NT2/D1 (cell line): ENCODE measurements at regions not wholly inside any gene's neighbourhood (a gene's known extent, or its start where the extent isn't known, plus 50 kb on each side); places are given as distances from the start of the nearest gene placed in this dataset.

Experiments used
- DNase-seq: peaks from one replicate; pipeline ENCODE4 v3.0.0-alpha.2; 2011; ENCODE audit warnings: low read depth, low spot score
- H3K27me3 ChIP-seq: 2 replicates; pipeline ENCODE4 v1.6.0; 2011; ENCODE audit warnings: mild to moderate bottlenecking; ENCODE audit not compliant: insufficient read length, insufficient read depth
- H3K36me3 ChIP-seq: 2 replicates; pipeline ENCODE4 v1.6.1; 2011; ENCODE audit warnings: mild to moderate bottlenecking, low read length, mixed read lengths; ENCODE audit not compliant: insufficient read depth, insufficient read length
- H3K4me1 ChIP-seq: 2 replicates; pipeline ENCODE4 v1.5.1; 2011; ENCODE audit not compliant: insufficient read depth, insufficient read length
- H3K4me3 ChIP-seq: 2 replicates; pipeline ENCODE4 v1.5.1; 2011; ENCODE audit warnings: low read depth; ENCODE audit not compliant: insufficient read length
- H3K9ac ChIP-seq: 2 replicates; pipeline ENCODE4 v1.6.0; 2011; ENCODE audit warnings: low read depth; ENCODE audit not compliant: insufficient read length
- H3K9me3 ChIP-seq: 2 replicates; pipeline ENCODE4 v1.5.1; 2011; ENCODE audit warnings: mild to moderate bottlenecking, low read length; ENCODE audit not compliant: insufficient read depth
- SUZ12 ChIP-seq: IDR thresholded peaks from 2 replicates; pipeline ENCODE4 v1.6.1; 2011; ENCODE audit not compliant: insufficient read length, insufficient read depth; ENCODE audit errors: extremely low read depth
- YY1 ChIP-seq: IDR thresholded peaks from 2 replicates; pipeline ENCODE4 v1.6.1; 2011; ENCODE audit not compliant: insufficient read length, insufficient read depth
- ZNF274 ChIP-seq: IDR thresholded peaks from 2 replicates; pipeline ENCODE4 v1.6.1; 2011; ENCODE audit warnings: mild to moderate bottlenecking, low read depth, low read length

- no peaks in the 10 kb centered on the region for H3K4me1 ChIP-seq
- no peak overlapping the region for H3K4me3 ChIP-seq
- H3K9me3 ChIP-seq = no peaks in the 10 kb centered on the region
- TF ChIP-seq YY1 (no peak), ZNF274 (no peak), SUZ12 (no peak)
- no peak overlapping the region for H3K9ac ChIP-seq
- no peak for DNase-seq
- no peaks in the 10 kb centered on the region for H3K36me3 ChIP-seq
- H3K27me3 ChIP-seq = no peaks in the 10 kb centered on the region
These were observed 265.6 kb upstream of the ATP11B start for GRCh38 chr3:182527745-182528144.

- no peak for TF ChIP-seq YY1
- TF ChIP-seq SUZ12 = no peak
- TF ChIP-seq ZNF274 = no peak
These were observed 263.0 kb upstream of the ATP11B start for GRCh38 chr3:182530316-182530715.

GRCh38 chr3:182533394-182533793 lies 259.9 kb upstream of the ATP11B start:
- Histone ChIP-seq H3K9ac (no peak overlapping the region), H3K36me3 (no peaks in the 10 kb centered on the region), H3K4me1 (no peaks in the 10 kb centered on the region), H3K4me3 (no peak overlapping the region), H3K27me3 (no peaks in the 10 kb centered on the region), H3K9me3 (no peaks in the 10 kb centered on the region)
- TF ChIP-seq SUZ12 = no peak
- peak; percentile 8 for DNase-seq

More at GRCh38 chr3:182530316-182530715, 263.0 kb upstream of the ATP11B start:
- Histone ChIP-seq H3K9ac (no peak overlapping the region), H3K36me3 (no peaks in the 10 kb centered on the region), H3K4me3 (no peak overlapping the region), H3K27me3 (no peaks in the 10 kb centered on the region), H3K9me3 (no peaks in the 10 kb centered on the region), H3K4me1 (no peaks in the 10 kb centered on the region)
- no peak for DNase-seq

- no peak for TF ChIP-seq SUZ12
- no peak for TF ChIP-seq ZNF274
- no peak for TF ChIP-seq YY1
These were observed 248.8 kb upstream of the ATP11B start for GRCh38 chr3:182544542-182544941.

GRCh38 chr3:182562274-182562673 lies 231.0 kb upstream of the ATP11B start:
- Histone ChIP-seq H3K4me3 (no peak overlapping the region), H3K9me3 (peaks cover 11% of the 10 kb centered on the region; the same call in 1 of the 2 replicates), H3K4me1 (no peaks in the 10 kb centered on the region), H3K9ac (no peak overlapping the region), H3K27me3 (no peaks in the 10 kb centered on the region), H3K36me3 (no peaks in the 10 kb centered on the region)
- no peak for TF ChIP-seq YY1
- no peak for TF ChIP-seq SUZ12
- no peak for TF ChIP-seq ZNF274
- DNase-seq = no peak

More at GRCh38 chr3:182544542-182544941, 248.8 kb upstream of the ATP11B start:
- DNase-seq = no peak
- H3K36me3 ChIP-seq = no peaks in the 10 kb centered on the region
- H3K27me3 ChIP-seq = no peaks in the 10 kb centered on the region
- H3K4me3 ChIP-seq = no peak overlapping the region
- H3K4me1 ChIP-seq = no peaks in the 10 kb centered on the region
- no peaks in the 10 kb centered on the region for H3K9me3 ChIP-seq
- H3K9ac ChIP-seq = no peak overlapping the region

DNA sequence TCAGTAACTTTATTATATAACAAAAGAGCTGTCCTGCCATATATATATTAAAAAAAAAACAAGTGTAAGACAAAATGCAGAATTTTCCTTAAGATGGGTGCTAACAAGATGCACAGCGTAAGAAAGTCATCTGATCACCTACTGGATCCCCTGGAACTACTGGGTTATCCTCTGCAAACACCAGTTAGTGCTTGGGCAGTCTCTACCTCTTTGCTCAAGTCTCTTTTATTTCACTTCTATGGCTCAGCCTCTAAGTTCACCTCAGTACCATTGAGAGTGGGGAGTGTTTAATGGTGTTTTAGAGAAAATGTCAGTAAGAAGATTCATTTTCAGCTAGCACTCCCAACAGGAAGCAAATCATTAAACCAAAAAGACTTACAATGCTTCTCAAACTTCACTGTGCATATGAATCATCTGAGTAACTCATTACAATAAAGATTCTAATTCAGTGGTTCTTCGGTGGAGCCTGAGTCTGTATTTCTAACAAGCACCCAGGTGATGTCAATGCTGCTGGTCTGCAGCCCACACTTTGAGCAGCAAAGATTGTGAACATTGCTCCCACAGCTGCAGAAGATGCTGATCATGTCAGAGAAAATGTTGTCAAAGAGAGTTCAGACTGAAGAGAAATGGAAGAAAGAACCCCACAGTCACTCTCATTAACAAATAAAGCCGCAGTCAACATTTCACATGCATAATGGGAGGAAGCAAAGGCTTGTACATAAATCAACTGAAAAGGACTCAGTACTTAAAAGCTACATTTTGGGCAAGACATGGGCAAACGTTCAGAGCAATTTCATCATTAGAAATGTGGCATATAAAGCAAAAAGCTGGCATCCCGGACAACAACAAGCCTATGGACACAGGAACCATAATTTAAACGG lies 227.1 kb upstream of the ATP11B start:
- Histone ChIP-seq H3K9ac (no peak overlapping the region), H3K27me3 (no peaks in the 10 kb centered on the region), H3K4me1 (no peaks in the 10 kb centered on the region), H3K4me3 (no peak overlapping the region), H3K9me3 (no peaks in the 10 kb centered on the region), H3K36me3 (no peaks in the 10 kb centered on the region)
- no peak for TF ChIP-seq SUZ12
- no peak for TF ChIP-seq ZNF274
- TF ChIP-seq YY1 = no peak
- peak; percentile 6 for DNase-seq

DNA sequence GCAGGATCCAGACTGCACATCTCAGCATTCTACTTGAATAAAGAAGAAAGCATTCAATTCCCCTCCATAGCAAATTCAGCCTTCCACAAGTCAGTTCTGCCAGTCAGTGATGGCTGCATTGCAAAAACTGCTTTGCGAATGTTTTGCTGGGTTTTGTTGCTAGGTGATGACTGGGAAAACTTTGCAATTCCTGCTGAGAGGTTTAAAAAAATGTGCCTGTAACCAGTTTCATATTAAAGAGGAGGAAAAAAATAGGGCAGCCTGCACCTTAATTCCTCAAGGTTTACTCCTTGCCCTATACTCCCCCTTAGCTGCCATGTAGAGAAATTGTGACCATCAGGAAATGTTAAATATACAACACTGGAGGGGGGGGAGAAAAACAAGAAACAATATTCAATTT lies 225.6 kb upstream of the ATP11B start:
- Histone ChIP-seq H3K4me3 (no peak overlapping the region), H3K4me1 (no peaks in the 10 kb centered on the region), H3K27me3 (no peaks in the 10 kb centered on the region), H3K9me3 (no peaks in the 10 kb centered on the region), H3K36me3 (no peaks in the 10 kb centered on the region), H3K9ac (no peak overlapping the region)
- DNase-seq = peak; percentile 44
- TF ChIP-seq ZNF274 (no peak), SUZ12 (no peak), YY1 (no peak)
